C4-2B (cell line): ENCODE measurements at regions not wholly inside any gene's neighbourhood (a gene's known extent, or its start where the extent isn't known, plus 50 kb on each side); places are given as distances from the start of the nearest gene placed in this dataset.

ENCODE experiments used
- ZFX ChIP-seq: fragments of 450-650 bp; IDR thresholded peaks from 2 replicates; pipeline ENCODE4 v1.6.1; 2017
- TF ChIP-seq, protein P1 (sequence below): fragments of 450-650 bp; conservative IDR thresholded peaks from 2 replicates; pipeline ENCODE4 v1.5.1; 2017; ENCODE audit warnings: mild to moderate bottlenecking

DNA sequence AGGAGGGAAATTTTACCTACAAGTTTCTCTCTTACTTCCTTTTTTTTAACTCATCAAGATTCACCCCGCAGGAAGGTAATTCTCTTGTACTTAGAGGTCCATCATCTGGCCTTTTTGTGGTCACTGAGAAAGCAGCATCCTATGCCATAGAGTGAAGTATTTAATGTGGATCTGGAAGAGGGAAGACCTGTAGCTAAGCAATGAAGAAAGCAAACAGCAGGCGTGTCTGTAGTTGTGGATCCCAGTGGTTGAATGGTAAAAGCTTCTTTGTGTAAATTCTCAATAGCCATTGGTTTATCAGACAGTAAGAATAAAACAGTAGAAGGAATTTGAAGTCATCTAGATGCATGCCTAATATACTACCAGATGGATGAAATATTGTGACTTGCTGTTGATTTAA is 196.4 kb downstream of the ANKRD7 start:
- TF ChIP-seq, protein P1, sequence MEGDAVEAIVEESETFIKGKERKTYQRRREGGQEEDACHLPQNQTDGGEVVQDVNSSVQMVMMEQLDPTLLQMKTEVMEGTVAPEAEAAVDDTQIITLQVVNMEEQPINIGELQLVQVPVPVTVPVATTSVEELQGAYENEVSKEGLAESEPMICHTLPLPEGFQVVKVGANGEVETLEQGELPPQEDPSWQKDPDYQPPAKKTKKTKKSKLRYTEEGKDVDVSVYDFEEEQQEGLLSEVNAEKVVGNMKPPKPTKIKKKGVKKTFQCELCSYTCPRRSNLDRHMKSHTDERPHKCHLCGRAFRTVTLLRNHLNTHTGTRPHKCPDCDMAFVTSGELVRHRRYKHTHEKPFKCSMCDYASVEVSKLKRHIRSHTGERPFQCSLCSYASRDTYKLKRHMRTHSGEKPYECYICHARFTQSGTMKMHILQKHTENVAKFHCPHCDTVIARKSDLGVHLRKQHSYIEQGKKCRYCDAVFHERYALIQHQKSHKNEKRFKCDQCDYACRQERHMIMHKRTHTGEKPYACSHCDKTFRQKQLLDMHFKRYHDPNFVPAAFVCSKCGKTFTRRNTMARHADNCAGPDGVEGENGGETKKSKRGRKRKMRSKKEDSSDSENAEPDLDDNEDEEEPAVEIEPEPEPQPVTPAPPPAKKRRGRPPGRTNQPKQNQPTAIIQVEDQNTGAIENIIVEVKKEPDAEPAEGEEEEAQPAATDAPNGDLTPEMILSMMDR: no peak
- no peak for TF ChIP-seq ZFX
